Tibial artery (tissue), 4 donors: ENCODE measurements at regions not wholly inside any gene's neighbourhood (a gene's known extent, or its start where the extent isn't known, plus 50 kb on each side); places are given as distances from the start of the nearest gene placed in this dataset.

Source experiments
- DNase-seq, 2 donors: peaks; one replicate each; pipeline ENCODE4 v3.0.0-alpha.2; 2019
- H3K27ac ChIP-seq, 2 donors: fragments of 200-600 bp; sonication (generic) in 1 of 2; 1 replicate in 1 of 2; 2 replicates in 1 of 2; pipeline ENCODE4 v1.5.1; 2018 to 2019; ENCODE audit warnings: mild to moderate bottlenecking in 1 of 2
- H3K27me3 ChIP-seq, 2 donors: fragments of 200-600 bp; sonication (generic) in 1 of 2; one replicate each; pipeline versions ENCODE4 v1.5.1 to v1.6.0; 2016 to 2019
- H3K36me3 ChIP-seq, 3 donors: fragments of 200-600 bp; sonication (generic) in 2 of 3; one replicate each; pipeline ENCODE4 v1.5.1; 2016 to 2019; ENCODE audit warnings: mild to moderate bottlenecking in 2 of 3
- H3K4me1 ChIP-seq, 4 donors: fragments of 200-600 bp; sonication (generic) in 2 of 4; 1 replicate in 3 of 4; 2 replicates in 1 of 4; pipeline ENCODE4 v1.5.1; 2016 to 2019
- H3K4me3 ChIP-seq, 2 donors: fragments of 200-600 bp; sonication (generic) in 1 of 2; 1 replicate in 1 of 2; 2 replicates in 1 of 2; pipeline ENCODE4 v1.5.1; 2018 to 2019; ENCODE audit warnings: mild to moderate bottlenecking in 2 of 2
- H3K9me3 ChIP-seq, 3 donors: fragments of 200-600 bp; sonication (generic) in 1 of 3; one replicate each; pipeline ENCODE4 v1.5.1; 2016 to 2019
- intact Hi-C: fragments of 100-400 bp; cut with DNase I; formaldehyde crosslinking; loops from one replicate; pipeline ENCODE4 v1.15.0; 2023; ENCODE audit warnings: low total_unique reads
- TF ChIP-seq, protein P1 (sequence below), 2 experiments: fragments of 200-600 bp in 1 of 2; fragments of 450-650 bp in 1 of 2; IDR thresholded peaks; one replicate each; pipeline ENCODE4 v1.5.1; 2017 to 2019; ENCODE audit warnings: antibody characterized with exemption in 2 of 2, mild to moderate bottlenecking in 1 of 2, moderate library complexity in 1 of 2

DNA sequence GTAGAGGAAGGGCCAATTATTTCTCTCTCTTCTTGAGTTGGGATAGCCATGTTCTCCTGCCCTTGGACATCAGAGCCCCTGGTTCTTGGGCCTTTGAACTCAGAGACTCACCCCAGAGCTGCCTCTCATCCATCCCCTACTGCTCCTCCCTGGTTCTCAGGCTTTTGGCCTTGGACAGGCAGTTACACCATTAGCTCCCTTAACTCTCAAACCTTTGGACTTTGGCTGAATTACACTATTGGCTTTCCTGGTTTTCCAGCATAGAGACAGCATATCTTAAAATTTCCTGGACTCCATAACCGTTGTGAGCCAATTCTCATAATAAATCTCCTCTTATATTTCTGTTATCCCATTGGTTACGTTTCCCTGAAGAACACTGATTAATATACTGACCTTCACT, 63.7 kb upstream of the CHL1 start:
- Histone ChIP-seq H3K9me3 (no peaks in the 10 kb centered on the region), H3K27me3 (no peaks in the 10 kb centered on the region), H3K36me3 (no peaks in the 10 kb centered on the region), H3K4me3 (no peak overlapping the region), H3K27ac (no peak overlapping the region), H3K4me1 (no peaks in the 10 kb centered on the region)
- no peak for DNase-seq
- intact Hi-C loops: no loop called here
- TF ChIP-seq, protein P1, sequence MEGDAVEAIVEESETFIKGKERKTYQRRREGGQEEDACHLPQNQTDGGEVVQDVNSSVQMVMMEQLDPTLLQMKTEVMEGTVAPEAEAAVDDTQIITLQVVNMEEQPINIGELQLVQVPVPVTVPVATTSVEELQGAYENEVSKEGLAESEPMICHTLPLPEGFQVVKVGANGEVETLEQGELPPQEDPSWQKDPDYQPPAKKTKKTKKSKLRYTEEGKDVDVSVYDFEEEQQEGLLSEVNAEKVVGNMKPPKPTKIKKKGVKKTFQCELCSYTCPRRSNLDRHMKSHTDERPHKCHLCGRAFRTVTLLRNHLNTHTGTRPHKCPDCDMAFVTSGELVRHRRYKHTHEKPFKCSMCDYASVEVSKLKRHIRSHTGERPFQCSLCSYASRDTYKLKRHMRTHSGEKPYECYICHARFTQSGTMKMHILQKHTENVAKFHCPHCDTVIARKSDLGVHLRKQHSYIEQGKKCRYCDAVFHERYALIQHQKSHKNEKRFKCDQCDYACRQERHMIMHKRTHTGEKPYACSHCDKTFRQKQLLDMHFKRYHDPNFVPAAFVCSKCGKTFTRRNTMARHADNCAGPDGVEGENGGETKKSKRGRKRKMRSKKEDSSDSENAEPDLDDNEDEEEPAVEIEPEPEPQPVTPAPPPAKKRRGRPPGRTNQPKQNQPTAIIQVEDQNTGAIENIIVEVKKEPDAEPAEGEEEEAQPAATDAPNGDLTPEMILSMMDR (IDR thresholded peaks at IDR 0.05): no peak

DNA sequence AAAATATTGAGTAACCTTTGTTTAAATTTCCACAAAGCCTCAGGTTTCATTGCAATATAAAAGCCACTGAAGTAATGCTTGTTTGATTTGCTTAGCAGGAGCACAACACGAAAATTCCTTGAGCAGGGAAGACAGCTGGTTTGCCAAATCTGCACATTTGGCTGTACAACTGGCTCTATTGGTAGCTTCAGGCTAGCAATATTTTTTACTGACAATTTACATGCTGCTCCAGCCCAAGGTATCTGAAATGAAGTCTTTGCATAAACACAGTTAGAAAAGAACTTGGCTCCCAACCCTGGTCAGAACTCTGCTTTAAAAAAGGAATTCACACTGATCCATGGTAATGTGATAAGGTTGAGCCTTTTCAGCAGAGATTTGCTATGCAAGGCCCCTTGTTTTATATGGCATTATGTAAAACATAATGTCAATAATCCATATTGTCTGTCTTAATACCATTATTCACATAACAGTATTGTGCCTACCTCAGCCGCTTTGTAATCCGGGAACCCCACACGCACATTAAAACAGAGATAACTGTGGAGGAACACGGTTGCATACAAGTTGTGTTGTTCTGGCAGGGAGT, 55.7 kb upstream of the CHL1 start:
- TF ChIP-seq, protein P1 (IDR thresholded peaks at IDR 0.05): no peak
- Histone ChIP-seq H3K36me3 (no peaks in the 10 kb centered on the region), H3K27ac (no peak overlapping the region), H3K4me1 (no peaks in the 10 kb centered on the region), H3K9me3 (no peaks in the 10 kb centered on the region), H3K4me3 (no peak overlapping the region), H3K27me3 (no peaks in the 10 kb centered on the region)
- no peak for DNase-seq
- intact Hi-C loops: no loop called here
